HT-29 (cell line): ENCODE measurements at regions not wholly inside any gene's neighbourhood (a gene's known extent, or its start where the extent isn't known, plus 50 kb on each side); places are given as distances from the start of the nearest gene placed in this dataset.
A peak's percentile ranks its signal among the peaks of the same experiment; 100 is the strongest.
"Not testable (repeated sequence)": the region's sequence is repeated elsewhere in the genome, so short reads cannot be mapped to it uniquely, and the experiment has no call there.

Experiments
- DNase-seq: peaks from one replicate; pipeline ENCODE4 v3.0.0-alpha.2; 2015; ENCODE audit warnings: low spot score

DNA sequence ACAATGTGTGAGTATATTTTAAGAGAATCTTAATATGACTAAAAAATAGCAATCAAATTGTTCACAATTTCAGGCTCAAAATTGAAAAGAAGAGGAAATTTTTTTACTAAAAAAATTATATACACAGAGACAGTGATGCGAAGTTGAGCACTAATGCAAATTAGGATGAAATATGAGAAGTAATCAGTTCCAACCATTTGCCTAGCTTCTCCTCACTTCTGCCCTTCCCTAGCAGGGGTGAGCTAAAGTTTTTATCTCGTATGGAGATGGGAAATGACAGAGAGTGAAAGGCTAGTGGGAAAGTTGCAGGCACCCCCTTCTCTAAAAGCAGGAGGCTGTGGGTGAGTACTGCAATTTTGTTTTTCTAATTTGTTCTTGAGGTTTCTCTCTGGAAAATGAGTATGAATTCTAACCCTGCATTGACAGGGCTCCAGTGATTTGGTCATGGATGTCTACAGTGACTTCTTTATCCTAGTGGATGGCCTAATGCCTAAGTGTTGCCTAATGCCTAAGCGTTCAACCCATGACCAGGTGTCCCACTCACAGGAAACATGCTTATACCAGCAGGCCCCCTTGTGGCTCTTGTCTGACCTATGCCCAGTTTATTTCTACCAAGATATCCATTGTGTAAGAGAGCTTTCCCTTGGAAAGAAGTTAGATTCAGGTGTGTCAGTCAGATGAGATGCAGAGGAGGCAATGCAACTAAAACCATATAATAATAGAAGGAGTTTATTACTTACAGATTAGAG, 78.0 kb upstream of the HNMT start:
- DNase-seq: peak; percentile 68

DNA sequence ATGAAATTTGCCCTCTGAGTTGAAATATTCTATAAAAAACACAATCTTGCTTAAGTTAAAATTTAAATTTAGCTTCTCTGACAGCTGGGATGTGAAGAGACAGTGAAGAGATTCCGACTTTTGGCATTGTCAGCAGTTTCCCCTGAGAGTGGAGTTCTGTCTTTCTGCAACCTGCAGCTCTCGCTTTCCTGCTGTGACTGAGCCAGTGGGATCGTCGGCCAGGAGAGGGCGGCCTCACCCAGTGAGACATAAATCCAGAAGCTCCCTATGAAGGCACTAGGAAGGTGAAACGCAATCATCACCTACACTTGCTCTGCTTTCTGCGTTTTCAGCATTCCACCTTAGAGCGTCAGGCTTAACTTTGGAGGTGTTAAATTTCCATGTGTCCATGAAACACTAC, 75.4 kb upstream of the HNMT start:
- DNase-seq: peak; percentile 62

DNA sequence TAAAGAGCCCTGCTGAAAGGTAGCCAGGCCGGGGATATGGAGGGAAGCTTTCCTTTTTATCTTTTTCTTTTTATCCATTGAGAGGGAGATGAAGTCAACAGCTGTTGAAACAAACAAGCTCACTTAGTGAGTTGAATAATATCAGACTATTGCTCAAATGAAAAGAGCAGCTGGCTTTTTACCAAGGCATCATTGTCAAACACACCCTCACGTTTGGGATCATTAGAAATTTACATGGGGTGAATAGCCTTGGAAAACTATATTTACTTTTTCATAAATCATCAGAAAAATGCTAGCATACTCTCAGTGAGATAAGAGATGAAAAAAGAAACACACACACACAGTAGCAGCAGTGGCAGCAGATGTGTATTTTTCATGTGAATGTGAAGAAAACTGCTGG, 71.5 kb upstream of the HNMT start:
- DNase-seq: no peak

DNA sequence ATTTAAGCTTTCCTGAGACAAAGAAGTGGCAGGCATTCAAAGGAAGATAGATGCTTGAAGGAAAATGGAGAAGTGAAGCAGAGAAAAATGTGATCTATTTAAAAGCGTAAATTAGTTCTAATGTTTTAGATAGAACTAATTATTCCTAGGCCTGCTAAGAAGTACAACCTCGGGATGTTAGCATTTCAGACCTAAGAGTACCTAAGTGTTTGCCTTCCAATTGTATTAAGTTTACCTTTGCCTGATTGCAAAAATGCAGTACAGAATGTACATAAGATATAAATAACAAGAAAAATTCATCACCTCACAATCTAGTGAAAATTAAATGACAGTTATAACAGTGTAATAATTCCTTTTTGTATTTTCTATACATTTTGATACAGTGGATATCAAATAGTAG, 71.1 kb upstream of the HNMT start:
- DNase-seq: no peak

DNA sequence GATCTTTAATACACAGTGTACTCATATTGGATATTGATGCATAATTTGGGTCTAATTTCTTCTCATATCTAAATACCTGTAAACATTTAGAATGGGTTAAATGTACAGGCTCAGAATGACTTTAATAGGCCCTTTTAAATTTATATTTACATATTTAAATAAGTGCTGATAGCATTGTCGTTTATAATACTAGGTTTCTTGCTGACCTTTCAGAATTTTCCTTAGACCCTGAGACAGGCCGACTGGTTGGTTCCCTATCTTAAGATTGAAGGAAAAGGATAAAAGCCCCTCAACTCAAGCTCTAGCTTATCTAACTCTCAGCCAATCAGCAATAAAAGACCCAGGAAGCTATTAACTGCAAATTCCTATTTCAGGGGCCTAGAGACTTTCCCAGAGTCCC, 67.8 kb upstream of the HNMT start:
- no peak for DNase-seq

DNA sequence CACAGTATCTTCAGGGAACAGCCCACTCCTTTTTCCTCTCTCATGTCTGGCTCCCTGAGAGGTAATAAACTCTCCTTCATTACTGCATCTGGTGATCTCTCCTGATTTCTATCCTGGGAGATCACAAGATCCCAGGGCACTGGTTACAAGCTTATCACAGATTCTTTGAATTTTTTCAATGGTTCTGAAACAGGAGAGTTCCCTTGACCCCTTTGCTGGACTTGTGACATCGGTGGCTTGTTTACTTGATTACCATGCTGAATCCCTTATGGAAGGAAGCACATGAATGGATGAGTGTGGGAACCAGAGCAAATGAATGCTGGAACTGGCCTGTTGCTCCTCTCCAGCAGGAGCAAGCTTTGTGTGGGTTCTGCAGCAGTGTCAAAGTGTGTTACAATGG, 67.2 kb upstream of the HNMT start:
- DNase-seq: no peak

DNA sequence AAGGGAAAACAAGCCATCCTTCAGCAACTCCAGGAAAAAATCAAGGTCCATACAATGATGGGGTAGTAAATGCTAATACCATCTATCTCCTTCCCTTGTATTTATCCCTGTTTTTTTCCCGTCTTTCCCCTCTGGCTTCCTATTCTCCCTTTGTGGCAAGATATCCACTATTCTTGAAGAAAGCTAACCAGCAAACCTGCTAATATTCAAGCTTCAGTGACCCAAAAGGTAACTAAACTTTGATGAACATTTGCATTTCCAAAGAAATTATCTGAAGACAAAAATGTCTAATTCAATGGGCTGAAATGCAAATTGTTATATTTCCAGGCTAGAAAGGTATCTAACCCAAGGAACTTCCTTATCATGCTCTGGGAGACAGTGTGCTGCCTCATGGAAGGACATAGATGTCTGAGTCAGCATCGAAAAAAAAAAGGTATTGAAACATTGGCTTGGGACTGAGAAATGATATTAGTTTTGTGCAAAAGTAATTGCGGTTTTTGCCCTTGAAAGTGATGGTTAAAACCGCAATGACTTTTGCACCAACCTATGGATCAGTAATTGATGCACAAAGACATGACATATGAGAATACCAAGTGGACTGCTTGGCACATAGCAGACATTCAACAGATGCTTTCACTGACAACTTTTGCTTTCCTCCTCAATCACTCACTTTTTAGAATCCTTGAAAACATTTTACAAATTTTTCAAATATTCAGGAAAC, 63.7 kb upstream of the HNMT start:
- DNase-seq: no peak

DNA sequence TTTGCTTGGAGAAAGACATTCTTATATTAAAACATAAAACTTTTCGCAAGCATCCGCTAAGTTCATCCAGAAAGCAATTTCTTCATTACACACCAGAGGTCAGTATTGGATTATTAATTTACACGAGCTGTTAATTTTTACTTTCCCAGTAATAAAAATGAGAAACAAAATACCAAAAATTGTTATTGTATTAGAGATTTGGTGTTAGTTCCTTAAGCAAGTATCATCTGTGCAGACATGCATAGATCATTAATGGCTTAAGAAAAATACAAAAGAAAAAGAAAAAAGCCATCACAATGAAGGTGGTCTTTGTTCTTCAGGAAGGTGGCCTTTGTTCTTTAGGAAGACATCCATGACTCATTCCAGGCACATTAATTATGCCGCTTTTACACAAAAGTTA, 53.6 kb upstream of the HNMT start:
- DNase-seq: peak; percentile 54

DNA sequence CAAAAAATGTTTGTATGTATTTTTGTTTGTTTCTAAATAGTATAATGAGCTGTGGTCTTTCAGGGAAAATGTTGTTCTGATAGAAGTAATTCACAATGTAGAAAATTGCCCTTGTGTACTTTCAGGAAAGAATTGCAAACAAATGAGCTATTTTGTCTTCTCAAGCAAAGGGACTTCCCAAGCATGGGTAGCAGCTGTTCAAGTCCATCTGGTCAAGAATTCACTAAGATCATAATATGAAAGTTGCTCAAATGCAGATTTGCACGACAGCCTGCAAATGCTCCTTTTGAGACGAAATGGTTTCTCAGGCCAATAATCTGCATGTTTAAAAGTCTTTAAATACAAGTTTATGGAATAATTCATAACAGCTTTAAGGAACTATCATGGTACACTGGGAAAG, 51.9 kb upstream of the HNMT start:
- no peak for DNase-seq

DNA sequence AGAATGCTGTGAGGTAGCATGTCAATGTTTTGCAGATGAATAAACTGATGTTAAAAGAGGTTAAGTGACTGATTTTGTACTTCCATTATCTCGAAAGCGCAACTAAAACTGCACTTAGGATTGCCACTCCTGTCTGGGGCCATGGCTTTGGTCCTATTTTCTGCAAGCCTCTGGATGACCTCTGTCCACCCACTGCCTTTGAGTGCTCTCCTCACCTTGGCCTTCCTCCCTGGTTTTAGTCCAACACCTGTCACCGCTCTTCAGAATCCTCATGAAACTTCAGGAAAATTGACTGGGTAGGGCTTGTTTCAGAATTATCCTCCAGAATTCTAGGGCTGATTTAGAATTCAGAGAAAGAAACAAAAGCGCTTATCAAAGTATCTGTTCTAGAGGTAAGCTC, 51.1 kb upstream of the HNMT start:
- DNase-seq: no peak

DNA sequence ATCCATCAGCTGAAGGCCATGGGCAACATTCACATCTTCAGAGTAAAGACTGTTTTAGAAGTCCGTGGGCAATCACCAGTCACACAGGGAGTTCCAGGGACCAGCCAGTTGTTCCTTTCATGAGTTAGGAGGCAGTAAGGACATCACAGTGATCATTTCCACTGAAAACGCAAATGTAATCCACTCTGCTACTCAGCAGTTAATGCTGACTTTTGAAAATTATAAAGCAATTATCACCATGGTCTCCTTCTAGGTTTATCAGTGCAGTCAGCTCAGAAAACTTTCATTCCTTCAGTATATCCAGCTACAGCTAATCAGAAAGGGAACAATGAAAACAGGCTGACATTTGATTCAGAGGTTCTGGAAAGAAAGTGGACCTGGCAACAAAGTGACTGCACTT, 50.6 kb upstream of the HNMT start:
- not testable (repeated sequence) for DNase-seq
